ENCODE measurements at regions not wholly inside any gene's neighbourhood (a gene's known extent, or its start where the extent isn't known, plus 50 kb on each side); places are given as distances from the start of the nearest gene placed in this dataset.

DNA sequence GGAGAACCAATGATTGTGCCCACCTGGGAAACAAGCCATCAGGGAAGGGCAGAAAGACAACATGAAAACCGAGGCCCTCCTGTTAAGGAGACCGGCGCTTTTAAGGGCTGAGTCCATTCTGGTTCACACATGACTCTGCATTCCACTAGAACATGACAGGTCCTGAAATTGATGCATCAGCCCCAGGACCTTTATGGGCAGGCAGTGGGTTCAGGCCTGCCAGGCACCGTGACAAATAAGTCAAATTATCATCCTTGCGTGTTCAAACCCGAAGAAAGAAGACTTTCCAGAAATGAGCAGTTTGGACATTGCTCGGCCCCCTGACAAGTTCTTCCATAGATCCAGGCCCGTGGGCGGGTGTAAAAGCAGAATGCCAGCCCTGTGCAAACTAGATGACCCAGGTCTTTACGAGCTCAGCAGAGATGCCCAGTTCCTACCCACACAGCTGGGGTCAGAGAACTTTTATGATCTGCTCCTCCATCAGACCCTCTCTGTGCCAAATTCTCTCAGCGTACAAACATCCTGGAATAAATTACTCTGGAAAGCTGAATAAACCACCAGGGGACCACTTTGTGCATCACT lies 295.5 kb upstream of the WWC1 start:
- H3K4me1 ChIP-seq (ENCODE audit: control insufficient read depth in 1 of 2, insufficient read depth in 2 of 2, low read length in 2 of 2), result no peaks in the 10 kb centered on the region
- H4K20me1 ChIP-seq (ENCODE audit: insufficient read depth, low read length), result no peaks in the 10 kb centered on the region
- no peaks in the 10 kb centered on the region for H3K79me2 ChIP-seq (ENCODE audit: insufficient read depth, low read length)
- no peak overlapping the region for H3K27ac Mint-ChIP-seq
- no peaks in the 10 kb centered on the region for H3K36me3 ChIP-seq (replicated peaks in 1 of 2; ENCODE audit: control insufficient read depth in 1 of 2, insufficient read depth in 2 of 2, low read length in 2 of 2)
- intact Hi-C loops (cut with micrococcal nuclease), result no loop called here
- no peaks in the 10 kb centered on the region for H3K27me3 Mint-ChIP-seq (ENCODE audit: low read depth in 3 of 3)
- no peak overlapping the region for H3K9ac ChIP-seq (ENCODE audit: insufficient read depth, low read length, poor library complexity, severe bottlenecking)
- no peaks in the 10 kb centered on the region for H3K36me3 Mint-ChIP-seq
- H3K4me3 ChIP-seq (replicated peaks in 1 of 3; ENCODE audit: low read depth in 2 of 3, low read length in 3 of 3), result no peak overlapping the region
- H2AFZ ChIP-seq (ENCODE audit: insufficient read depth, low read depth, low read length, poor library complexity, severe bottlenecking), result no peak overlapping the region
- no peaks in the 10 kb centered on the region for H3K4me1 Mint-ChIP-seq
- no peaks in the 10 kb centered on the region for H3K9me3 ChIP-seq (replicated peaks in 1 of 2; ENCODE audit: control insufficient read depth in 1 of 2, insufficient read depth in 1 of 2, low read length in 2 of 2)
- no peak overlapping the region for H3K27ac ChIP-seq (ENCODE audit: low read depth in 1 of 2, low read length in 2 of 2)
- no peaks in the 10 kb centered on the region for H3K9me3 Mint-ChIP-seq
- no peak overlapping the region for H3K4me3 Mint-ChIP-seq
- no peak overlapping the region for H3K4me2 ChIP-seq (replicated peaks; ENCODE audit: extremely low read depth, low read length, poor library complexity, severe bottlenecking)
- WGBS (ENCODE audit: insufficient coverage), result 95% methylated on average over 7 of the region's 11 CpGs
- TF ChIP-seq CTCF (IDR thresholded peaks at IDR 0.05), result no peak
- no peaks in the 10 kb centered on the region for H3K27me3 ChIP-seq (ENCODE audit: control insufficient read depth in 2 of 2, insufficient read depth in 2 of 2, low read length in 2 of 2)
- no peak for DNase-seq

DNA sequence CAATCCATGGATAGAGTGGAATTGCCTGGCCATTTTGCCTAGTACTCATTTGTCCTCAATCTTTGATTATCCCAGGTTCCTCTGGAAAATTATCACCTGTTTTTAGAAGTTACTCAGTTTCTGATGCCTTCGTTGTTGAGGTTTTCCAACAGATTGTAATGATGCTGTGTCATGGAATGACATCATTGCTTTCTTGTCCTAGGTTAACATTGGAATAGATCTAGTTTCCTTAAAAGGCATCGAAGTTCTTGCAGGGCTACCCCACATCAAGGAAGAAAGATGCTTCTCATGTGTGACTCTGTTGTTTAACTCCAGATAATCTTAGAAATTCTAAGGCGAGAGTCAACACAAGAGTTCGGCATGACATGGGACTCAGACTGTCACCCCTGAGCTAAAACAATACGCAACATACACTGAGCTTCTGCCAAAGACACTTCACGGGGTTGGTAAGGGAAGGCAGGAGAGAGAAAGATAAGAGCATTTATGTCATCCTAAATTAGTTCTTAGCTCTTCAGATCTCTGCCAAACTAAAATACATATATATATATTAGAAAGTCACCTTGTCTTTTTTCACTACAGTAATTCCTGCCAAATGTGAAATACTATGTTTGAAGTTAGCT lies 293.2 kb upstream of the WWC1 start:
- no peaks in the 10 kb centered on the region for H3K27me3 Mint-ChIP-seq (ENCODE audit: low read depth in 3 of 3)

More for the DNA sequence above, 293.2 kb upstream of the WWC1 start:
- no peaks in the 10 kb centered on the region for H3K4me1 Mint-ChIP-seq
- Histone ChIP-seq H3K27me3 (ENCODE audit: control insufficient read depth in 2 of 2, insufficient read depth in 2 of 2, low read length in 2 of 2) (no peaks in the 10 kb centered on the region), H3K4me1 (ENCODE audit: control insufficient read depth in 1 of 2, insufficient read depth in 2 of 2, low read length in 2 of 2) (no peaks in the 10 kb centered on the region), H3K79me2 (ENCODE audit: insufficient read depth, low read length) (no peaks in the 10 kb centered on the region), H3K27ac (ENCODE audit: low read depth in 1 of 2, low read length in 2 of 2) (no peak overlapping the region), H3K4me3 (replicated peaks in 1 of 3; ENCODE audit: low read depth in 2 of 3, low read length in 3 of 3) (no peak overlapping the region), H4K20me1 (ENCODE audit: insufficient read depth, low read length) (no peaks in the 10 kb centered on the region), H3K4me2 (replicated peaks; ENCODE audit: extremely low read depth, low read length, poor library complexity, severe bottlenecking) (no peak overlapping the region), H3K36me3 (replicated peaks in 1 of 2; ENCODE audit: control insufficient read depth in 1 of 2, insufficient read depth in 2 of 2, low read length in 2 of 2) (no peaks in the 10 kb centered on the region), H2AFZ (ENCODE audit: insufficient read depth, low read depth, low read length, poor library complexity, severe bottlenecking) (no peak overlapping the region), H3K9ac (ENCODE audit: insufficient read depth, low read length, poor library complexity, severe bottlenecking) (no peak overlapping the region), H3K9me3 (replicated peaks in 1 of 2; ENCODE audit: control insufficient read depth in 1 of 2, insufficient read depth in 1 of 2, low read length in 2 of 2) (no peaks in the 10 kb centered on the region)
- H3K27ac Mint-ChIP-seq, result no peak overlapping the region
- no peak overlapping the region for H3K4me3 Mint-ChIP-seq
- H3K36me3 Mint-ChIP-seq, result no peaks in the 10 kb centered on the region
- 86% methylated on average over 1 of the region's 6 CpGs for WGBS (ENCODE audit: insufficient coverage)
- no peaks in the 10 kb centered on the region for H3K9me3 Mint-ChIP-seq
- no peak for DNase-seq
- no peak for TF ChIP-seq CTCF (IDR thresholded peaks at IDR 0.05)
- intact Hi-C loops (cut with micrococcal nuclease), result no loop called here

Data from CD14-positive monocyte (primary cell).